ENCODE measurements at regions not wholly inside any gene's neighbourhood (a gene's known extent, or its start where the extent isn't known, plus 50 kb on each side); places are given as distances from the start of the nearest gene placed in this dataset.

GRCh38 chr4:108393890-108394472 lies 225.2 kb upstream of the LEF1 start:
- TF ChIP-seq CTCF (IDR thresholded peaks at IDR 0.05) (no peak), EZH2 (IDR thresholded peaks at IDR 0.05; ENCODE audit: borderline replicate concordance, insufficient read depth, low read depth, low read length, poor library complexity, severe bottlenecking) (no peak)

Data from B cell (primary cell).